Upper lobe of left lung (tissue), 4 donors: ENCODE measurements at regions not wholly inside any gene's neighbourhood (a gene's known extent, or its start where the extent isn't known, plus 50 kb on each side); places are given as distances from the start of the nearest gene placed in this dataset.

Experiments used
- CTCF ChIP-seq, 6 experiments: fragments of 450-650 bp in 4 of 6; fragments of 200-600 bp in 2 of 6; sonication (generic) in 2 of 6; IDR thresholded peaks; one replicate each; pipeline ENCODE4 v1.5.1; 2016 to 2019; ENCODE audit warnings: antibody characterized with exemption in 6 of 6
- POLR2A ChIP-seq, 4 donors: fragments of 450-650 bp; IDR thresholded peaks; one replicate each; pipeline ENCODE4 v1.5.1; 2016 to 2017; ENCODE audit warnings: antibody characterized with exemption in 4 of 4, mild to moderate bottlenecking in 2 of 4

- no peak for TF ChIP-seq CTCF (IDR thresholded peaks at IDR 0.05)
- no peak for TF ChIP-seq POLR2A (IDR thresholded peaks at IDR 0.05)
Measured at GRCh38 chr14:98298481-98299244, 973.3 kb downstream of the BCL11B start.
